HG03575 (cell line): ENCODE measurements at regions not wholly inside any gene's neighbourhood (a gene's known extent, or its start where the extent isn't known, plus 50 kb on each side); places are given as distances from the start of the nearest gene placed in this dataset.
"Not testable (repeated sequence)": the region's sequence is repeated elsewhere in the genome, so short reads cannot be mapped to it uniquely, and the experiment has no call there.

Experiments used
- ATAC-seq: cut with Tn5 transposase; IDR thresholded peaks from one replicate; pipeline ENCODE4 v1.9.1; 2021; ENCODE audit not compliant: unreplicated experiment, insufficient number of reproducible peaks, low FRiP score; ENCODE audit errors: extremely low read depth

DNA sequence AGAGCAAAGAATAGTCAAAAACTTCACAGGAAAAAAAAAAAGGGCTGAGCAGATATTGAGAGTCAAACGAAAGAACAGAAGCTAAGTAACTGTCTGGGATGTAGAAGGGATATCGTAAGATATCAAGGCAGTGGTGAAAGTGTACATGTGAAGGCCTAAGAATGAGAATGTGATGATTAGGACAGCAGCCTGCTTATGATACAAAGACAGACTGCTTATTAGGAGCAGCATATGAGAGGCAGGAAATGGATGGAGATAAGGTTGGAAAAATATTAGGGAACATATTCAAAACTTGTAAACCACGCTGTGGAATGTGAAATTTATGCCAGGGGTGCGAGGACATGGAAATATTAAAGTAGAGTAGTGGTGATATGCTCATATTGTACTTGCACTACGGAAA, 133.1 kb upstream of the FAM174A start:
- no peak for ATAC-seq

- no peak for ATAC-seq
Measured at GRCh38 chr5:100401149-100401548, 134.0 kb upstream of the FAM174A start.

DNA sequence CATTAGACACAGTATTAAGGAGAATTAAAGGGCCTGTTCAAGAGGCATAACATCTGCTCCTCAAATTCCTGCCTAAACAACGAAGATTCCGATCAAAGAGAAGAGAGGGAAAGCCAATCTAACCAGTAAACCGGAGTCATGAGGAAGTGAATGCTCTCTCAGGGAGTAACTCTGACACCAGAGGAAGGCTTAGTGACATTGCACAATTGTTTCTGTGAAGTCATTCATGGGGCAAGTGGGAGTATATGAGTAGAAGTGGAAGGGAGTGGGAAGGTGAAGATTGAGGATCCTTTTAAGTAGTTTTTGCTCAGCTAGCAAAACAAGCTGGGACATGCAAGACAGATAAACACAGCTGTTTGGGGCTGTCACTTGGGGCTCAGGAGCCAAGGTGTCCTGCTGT, 136.4 kb upstream of the FAM174A start:
- not testable (repeated sequence) for ATAC-seq

GRCh38 chr5:100379254-100379858, 155.8 kb upstream of the FAM174A start:
- ATAC-seq = not testable (repeated sequence)

DNA sequence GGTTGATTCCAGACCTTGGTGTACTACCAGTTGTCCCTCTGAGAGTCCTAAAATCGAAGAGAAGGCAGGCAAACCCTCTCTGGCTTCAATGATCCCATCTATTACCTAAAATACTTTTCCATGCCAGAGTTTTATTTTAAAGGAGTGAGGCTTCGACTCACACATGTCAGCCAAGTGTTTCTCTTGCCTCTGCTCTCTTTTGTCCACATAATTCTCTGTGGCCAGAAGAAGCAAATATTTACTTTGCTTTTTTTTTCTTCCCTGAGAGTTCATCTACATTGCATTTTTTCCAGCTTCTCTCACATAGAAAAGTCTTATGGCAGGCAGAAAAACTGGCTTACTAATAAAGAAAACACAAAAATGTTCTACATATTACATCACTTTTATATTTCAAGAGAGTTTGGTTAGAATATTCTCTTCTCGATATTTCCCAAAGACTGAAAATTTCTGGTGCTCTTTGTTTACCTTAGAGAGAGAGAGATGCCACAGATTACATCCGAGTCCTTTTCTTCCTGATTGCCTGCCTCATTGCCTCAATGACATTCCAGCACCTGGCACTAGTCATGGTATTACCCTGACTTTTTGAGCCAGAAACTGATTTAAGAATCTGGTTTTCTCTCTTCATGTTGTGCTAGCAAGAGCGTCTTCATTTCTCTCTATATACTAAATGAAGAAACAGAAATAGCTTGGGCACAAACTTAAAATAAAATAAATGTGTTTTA, 170.3 kb upstream of the FAM174A start:
- not testable (repeated sequence) for ATAC-seq

- ATAC-seq = not testable (repeated sequence)
Measured at GRCh38 chr5:100364343-100364742, 170.8 kb upstream of the FAM174A start.

DNA sequence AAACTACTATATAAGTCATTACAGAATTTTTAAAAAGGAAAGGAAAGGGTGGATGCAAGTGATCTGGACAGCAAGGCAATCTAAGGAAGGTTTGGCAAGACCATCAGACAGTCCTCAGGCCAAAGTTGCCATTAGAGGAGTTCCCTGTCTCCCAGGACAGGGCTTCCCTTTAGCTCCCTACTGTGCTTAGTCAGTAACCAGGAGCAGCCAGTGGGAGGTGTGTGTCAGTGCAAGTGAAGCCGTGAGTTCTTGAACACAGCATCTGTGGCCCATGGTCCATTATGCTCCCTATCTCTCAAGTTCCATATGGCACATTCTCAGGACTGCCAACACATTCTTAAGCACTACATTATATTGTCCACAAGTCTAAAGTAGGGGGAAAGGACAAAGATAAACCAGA, 175.2 kb upstream of the FAM174A start:
- not testable (repeated sequence) for ATAC-seq

- not testable (repeated sequence) for ATAC-seq
Measured at GRCh38 chr5:100346269-100346668, 188.9 kb upstream of the FAM174A start.

DNA sequence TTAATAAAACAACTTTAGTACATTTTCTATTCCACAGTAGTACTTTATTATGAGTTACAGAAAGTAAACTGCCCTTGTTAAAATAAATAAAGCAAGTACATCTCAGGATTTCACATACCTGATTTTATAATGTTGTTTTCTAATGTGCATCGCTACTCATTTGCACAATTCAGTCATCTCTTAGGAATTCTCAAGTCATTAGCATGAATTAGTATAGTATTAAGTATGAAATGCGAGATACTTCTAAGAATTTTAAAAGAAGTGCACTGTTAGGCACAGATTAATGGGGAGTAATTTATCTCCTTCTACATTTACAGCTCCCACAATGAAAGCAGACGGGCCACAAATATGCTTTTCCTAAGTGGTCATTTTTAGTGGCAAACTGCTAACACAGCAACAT, 193.7 kb upstream of the FAM174A start:
- not testable (repeated sequence) for ATAC-seq

- ATAC-seq = no peak
Measured at GRCh38 chr5:100322483-100322882, 212.7 kb upstream of the FAM174A start.

GRCh38 chr5:100319885-100320284, 215.3 kb upstream of the FAM174A start:
- no peak for ATAC-seq

DNA sequence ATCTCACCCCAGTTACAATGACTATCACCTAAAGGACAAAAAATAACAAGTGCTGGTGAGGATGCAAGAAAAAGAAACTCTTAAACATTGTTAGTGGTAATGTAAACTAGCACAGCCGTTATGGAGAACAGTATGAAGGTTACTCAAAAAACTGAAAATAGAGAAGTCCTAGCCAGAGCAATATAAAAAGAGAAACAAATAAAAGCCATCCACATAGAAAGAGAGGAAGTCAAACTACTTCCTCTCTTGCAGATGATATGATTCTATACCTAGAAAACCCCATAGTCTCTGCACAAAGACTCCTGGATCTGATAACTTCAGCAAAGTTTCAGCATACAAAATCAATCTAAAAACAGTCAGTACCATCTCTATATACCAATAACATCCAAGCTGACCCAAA, 221.5 kb upstream of the FAM174A start:
- no peak for ATAC-seq

DNA sequence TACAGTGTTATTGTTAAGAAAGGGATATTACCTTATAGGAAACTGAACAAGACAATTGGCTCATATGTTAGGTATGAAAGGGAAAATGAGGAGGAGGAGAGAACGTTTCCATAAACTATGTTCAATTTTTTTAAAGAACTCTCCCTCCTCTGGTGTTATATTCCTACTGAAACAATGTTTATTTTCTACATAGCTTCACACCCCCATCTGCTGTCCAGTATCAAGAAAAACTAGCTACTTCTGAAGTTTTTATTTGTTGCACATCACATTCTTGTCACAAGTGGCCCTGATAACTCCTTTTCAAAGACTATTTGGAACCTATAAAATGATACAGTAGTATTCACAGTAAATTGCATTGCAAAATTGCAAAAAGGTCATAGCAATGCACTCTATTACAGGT, 223.4 kb upstream of the FAM174A start:
- no peak for ATAC-seq

DNA sequence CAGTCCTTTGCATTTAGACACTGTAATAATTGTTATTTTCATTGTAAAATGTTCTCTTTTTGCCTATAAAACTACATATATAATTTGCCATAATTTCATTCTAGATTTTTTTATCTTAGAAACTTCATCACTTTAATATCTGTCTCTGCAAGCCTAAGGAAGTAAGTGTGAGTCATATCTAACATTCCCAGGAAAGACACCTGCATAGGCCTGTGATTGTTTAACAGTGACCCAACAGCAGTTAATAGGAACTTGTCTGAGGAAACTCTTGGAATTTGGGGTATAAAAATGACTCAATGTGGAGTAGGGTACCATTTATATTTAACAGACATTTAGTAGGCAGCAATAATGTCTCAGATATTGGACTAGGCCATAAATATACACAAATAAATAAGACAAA, 229.2 kb upstream of the FAM174A start:
- ATAC-seq = no peak

GRCh38 chr5:100303216-100303615, 232.0 kb upstream of the FAM174A start:
- ATAC-seq = no peak

GRCh38 chr5:100299261-100299660, 235.9 kb upstream of the FAM174A start:
- no peak for ATAC-seq

- no peak for ATAC-seq
Measured at GRCh38 chr5:100276071-100276470, 259.1 kb upstream of the FAM174A start.

DNA sequence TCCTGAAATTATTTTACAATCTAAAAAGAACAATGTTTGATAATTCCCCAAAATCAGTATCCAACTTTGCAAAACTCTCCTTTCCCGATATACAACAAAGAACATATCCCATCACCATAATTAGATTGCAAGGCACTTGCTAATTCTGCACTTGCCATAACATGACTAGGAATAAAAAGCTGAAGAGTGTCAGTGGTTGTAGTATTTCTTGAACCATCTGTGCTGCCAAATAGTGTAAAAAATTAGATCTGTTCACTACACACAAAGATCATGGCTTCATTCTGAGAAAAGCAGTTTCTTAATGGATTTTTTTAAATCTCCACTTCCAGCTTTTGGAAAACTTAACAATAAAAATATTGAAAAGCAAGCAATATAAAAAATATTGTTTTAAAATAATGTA, 259.5 kb upstream of the FAM174A start:
- ATAC-seq = no peak

GRCh38 chr5:100273846-100274580, 261.2 kb upstream of the FAM174A start:
- no peak for ATAC-seq
